HepG2 (cell line): ENCODE measurements at regions not wholly inside any gene's neighbourhood (a gene's known extent, or its start where the extent isn't known, plus 50 kb on each side); places are given as distances from the start of the nearest gene placed in this dataset.

Experiments
- ATAC-seq: fragments of 200-7000 bp; cut with Tn5 transposase; 3 replicates; pipeline ENCODE4 v1.9.1; 2020; ENCODE audit warnings: mild to moderate bottlenecking, moderate library complexity
- BruUV-seq: library from RNA; stranded (reverse); fragments of 400-500 nt; replicated peaks from 2 replicates; lab custom pipeline; 2021; lab: Mats Ljungman, UMichigan
- CTCF ChIA-PET: fragments of 300-600 bp; formaldehyde crosslinking; extraction: SDS; loops from one replicate; lab custom pipeline; 2021; ENCODE audit warnings: low total read pairs, inconsistent platforms, low intra/inter-chr PET ratio; lab: Yijun Ruan, JAX
- POLR2A ChIA-PET: fragments of 350-600 bp; sonication (Branson Sonifier 250); formaldehyde crosslinking; loops from one replicate; lab custom pipeline; 2020; ENCODE audit warnings: antibody characterized with exemption, inconsistent platforms; lab: Yijun Ruan, JAX
- DNase-seq: peaks from one replicate; pipeline ENCODE4 v3.0.0-alpha.2; 2015; ENCODE audit warnings: low spot score
- FAIRE-seq: peaks from 3 replicates; lab custom pipeline; 2011; peaks lifted over from hg19 to GRCh38; lab: Jason Lieb, UNC
- H2AFZ ChIP-seq: one replicate; pipeline ENCODE4 v1.6.1; 2011; ENCODE audit warnings: low read length, inconsistent platforms
- H3K27ac ChIP-seq: fragments of 300-600 bp; 3 replicates; pipeline ENCODE4 v1.8.0; 2011; ENCODE audit warnings: mixed run types, mild to moderate bottlenecking, mixed read lengths, low read length, inconsistent platforms; ENCODE audit not compliant: insufficient read depth; ENCODE audit errors: extremely low read length
- H3K27me3 ChIP-seq, 2 experiments: fragments of 200-600 bp in 1 of 2; 2 replicates in 1 of 2; 3 replicates in 1 of 2; pipeline versions ENCODE4 v1.6.0 to v1.8.0; 2011; ENCODE audit warnings: low read length in 2 of 2, mild to moderate bottlenecking in 2 of 2, moderate library complexity in 2 of 2, inconsistent platforms in 1 of 2; ENCODE audit not compliant: insufficient read depth in 2 of 2, control insufficient read depth in 1 of 2
- H3K36me3 ChIP-seq, 2 experiments: fragments of 200-600 bp in 1 of 2; replicated peaks in 1 of 2; 2 replicates in 1 of 2; 3 replicates in 1 of 2; pipeline versions ENCODE4 v1.5.1 to v1.8.0; 2011; ENCODE audit warnings: low read length in 2 of 2, inconsistent platforms in 1 of 2; ENCODE audit not compliant: insufficient read depth in 2 of 2, control insufficient read depth in 1 of 2
- H3K4me1 ChIP-seq: 2 replicates; pipeline ENCODE4 v1.5.1; 2012; ENCODE audit warnings: low read length, inconsistent platforms; ENCODE audit not compliant: insufficient read depth
- H3K4me2 ChIP-seq: 2 replicates; pipeline ENCODE4 v1.6.0; 2011; ENCODE audit warnings: low read depth, low read length, inconsistent platforms
- H3K4me3 ChIP-seq, 3 experiments: fragments of 200-600 bp in 1 of 3; sonication (generic), shearing (Covaris generic) in 1 of 3; replicated peaks in 1 of 3; 2 replicates each; pipeline ENCODE4 v1.5.1; 2011 to 2016; ENCODE audit warnings: low read length in 3 of 3, inconsistent platforms in 2 of 3, low read depth in 2 of 3, mild to moderate bottlenecking in 2 of 3, control low read depth in 1 of 3, mixed read lengths in 1 of 3; ENCODE audit not compliant: insufficient read depth in 1 of 3
- H3K79me2 ChIP-seq: one replicate; pipeline ENCODE4 v1.6.1; 2011; ENCODE audit warnings: low read length, inconsistent platforms; ENCODE audit not compliant: insufficient read depth
- H3K9ac ChIP-seq: 2 replicates; pipeline ENCODE4 v1.6.0; 2011; ENCODE audit warnings: mild to moderate bottlenecking, low read depth, low read length, inconsistent platforms; ENCODE audit not compliant: insufficient read depth
- H3K9me3 ChIP-seq: 2 replicates; pipeline ENCODE4 v1.5.1; 2012; ENCODE audit warnings: mild to moderate bottlenecking, low read length
- H4K20me1 ChIP-seq: 2 replicates; pipeline ENCODE4 v1.6.0; 2011; ENCODE audit warnings: inconsistent platforms, mild to moderate bottlenecking, low read length, moderate library complexity; ENCODE audit not compliant: insufficient read depth
- MED1 ChIP-seq: sonication (generic); formaldehyde crosslinking; IDR thresholded peaks from 2 replicates; pipeline ENCODE4 v1.4.0; 2020; ENCODE audit warnings: missing genetic modification reagents
- NKX3-1 ChIP-seq: sonication (generic); formaldehyde crosslinking; IDR thresholded peaks from 2 replicates; pipeline ENCODE4 v1.5.0; 2020; ENCODE audit warnings: missing genetic modification reagents
- PHB2 ChIP-seq: fragments of 450-650 bp; IDR thresholded peaks from 2 replicates; pipeline ENCODE4 v1.6.1; 2018; ENCODE audit not compliant: partially characterized antibody
- RAD51 ChIP-seq: fragments of 450-650 bp; IDR thresholded peaks from 2 replicates; pipeline ENCODE4 v1.6.1; 2016; ENCODE audit warnings: borderline replicate concordance
- ZIK1 ChIP-seq: sonication (generic); formaldehyde crosslinking; IDR thresholded peaks from 2 replicates; pipeline ENCODE4 v1.5.0; 2020; ENCODE audit warnings: mild to moderate bottlenecking, low read depth, missing genetic modification reagents, borderline replicate concordance
- ZNF703 ChIP-seq: sonication (generic); formaldehyde crosslinking; IDR thresholded peaks from 2 replicates; pipeline ENCODE4 v1.5.1; 2020; ENCODE audit warnings: missing genetic modification reagents, mild to moderate bottlenecking, moderate library complexity, borderline replicate concordance
- ZNF709 ChIP-seq: sonication (generic); formaldehyde crosslinking; IDR thresholded peaks from 2 replicates; pipeline ENCODE4 v1.5.0; 2020; ENCODE audit warnings: mild to moderate bottlenecking, missing genetic modification reagents
- WGBS: methylation state at CpG from one replicate; pipeline ENCODE4 v1.1.6; 2017; ENCODE audit warnings: low lambda C conversion rate; 5-methylcytosine and 5-hydroxymethylcytosine counted together
- in situ Hi-C: cut with HindIII; loops from 2 replicates; pipeline ENCODE4 v1.10.0; 2017; ENCODE audit warnings: low pct_unique_long_range_greater_than_20kb; ENCODE audit not compliant: extremely low pct_ligation_motif_present
- intact Hi-C: fragments of 100-400 bp; cut with micrococcal nuclease; formaldehyde crosslinking; loops from one replicate; pipeline ENCODE4 v1.10.0; 2022; ENCODE audit not compliant: unreplicated experiment
- TF ChIP-seq, protein P1 (sequence below): sonication (generic); formaldehyde crosslinking; IDR thresholded peaks from 2 replicates; pipeline ENCODE4; 2020; ENCODE audit warnings: missing genetic modification reagents, mild to moderate bottlenecking, borderline replicate concordance

DNA sequence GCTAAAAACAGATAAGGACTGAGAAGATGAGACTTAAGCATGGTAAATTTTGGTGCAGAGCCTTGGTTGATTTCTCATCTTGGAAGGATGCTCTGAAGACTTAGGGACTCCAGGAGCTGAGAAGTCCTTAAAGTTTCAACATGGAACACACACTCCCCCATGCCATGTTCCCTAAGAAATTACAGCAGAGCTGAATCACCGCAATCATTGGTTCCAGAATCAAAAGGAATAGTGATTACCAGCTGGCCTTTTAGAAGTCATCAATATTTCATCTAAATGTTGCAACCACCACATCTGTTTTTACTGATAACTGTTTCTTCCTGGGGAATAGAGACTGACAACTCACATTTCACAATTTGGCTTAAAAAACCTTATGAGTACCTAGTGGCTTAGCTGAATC, 229.3 kb downstream of the MINAR1 start (continued):
- TF ChIP-seq, protein P1, sequence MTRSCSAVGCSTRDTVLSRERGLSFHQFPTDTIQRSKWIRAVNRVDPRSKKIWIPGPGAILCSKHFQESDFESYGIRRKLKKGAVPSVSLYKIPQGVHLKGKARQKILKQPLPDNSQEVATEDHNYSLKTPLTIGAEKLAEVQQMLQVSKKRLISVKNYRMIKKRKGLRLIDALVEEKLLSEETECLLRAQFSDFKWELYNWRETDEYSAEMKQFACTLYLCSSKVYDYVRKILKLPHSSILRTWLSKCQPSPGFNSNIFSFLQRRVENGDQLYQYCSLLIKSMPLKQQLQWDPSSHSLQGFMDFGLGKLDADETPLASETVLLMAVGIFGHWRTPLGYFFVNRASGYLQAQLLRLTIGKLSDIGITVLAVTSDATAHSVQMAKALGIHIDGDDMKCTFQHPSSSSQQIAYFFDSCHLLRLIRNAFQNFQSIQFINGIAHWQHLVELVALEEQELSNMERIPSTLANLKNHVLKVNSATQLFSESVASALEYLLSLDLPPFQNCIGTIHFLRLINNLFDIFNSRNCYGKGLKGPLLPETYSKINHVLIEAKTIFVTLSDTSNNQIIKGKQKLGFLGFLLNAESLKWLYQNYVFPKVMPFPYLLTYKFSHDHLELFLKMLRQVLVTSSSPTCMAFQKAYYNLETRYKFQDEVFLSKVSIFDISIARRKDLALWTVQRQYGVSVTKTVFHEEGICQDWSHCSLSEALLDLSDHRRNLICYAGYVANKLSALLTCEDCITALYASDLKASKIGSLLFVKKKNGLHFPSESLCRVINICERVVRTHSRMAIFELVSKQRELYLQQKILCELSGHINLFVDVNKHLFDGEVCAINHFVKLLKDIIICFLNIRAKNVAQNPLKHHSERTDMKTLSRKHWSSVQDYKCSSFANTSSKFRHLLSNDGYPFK (CRISPR knock-in tag): no peak
- TF ChIP-seq PHB2 (no peak), ZNF703 (no peak), MED1 (CRISPR knock-in tag) (no peak), ZIK1 (no peak), RAD51 (no peak)

DNA sequence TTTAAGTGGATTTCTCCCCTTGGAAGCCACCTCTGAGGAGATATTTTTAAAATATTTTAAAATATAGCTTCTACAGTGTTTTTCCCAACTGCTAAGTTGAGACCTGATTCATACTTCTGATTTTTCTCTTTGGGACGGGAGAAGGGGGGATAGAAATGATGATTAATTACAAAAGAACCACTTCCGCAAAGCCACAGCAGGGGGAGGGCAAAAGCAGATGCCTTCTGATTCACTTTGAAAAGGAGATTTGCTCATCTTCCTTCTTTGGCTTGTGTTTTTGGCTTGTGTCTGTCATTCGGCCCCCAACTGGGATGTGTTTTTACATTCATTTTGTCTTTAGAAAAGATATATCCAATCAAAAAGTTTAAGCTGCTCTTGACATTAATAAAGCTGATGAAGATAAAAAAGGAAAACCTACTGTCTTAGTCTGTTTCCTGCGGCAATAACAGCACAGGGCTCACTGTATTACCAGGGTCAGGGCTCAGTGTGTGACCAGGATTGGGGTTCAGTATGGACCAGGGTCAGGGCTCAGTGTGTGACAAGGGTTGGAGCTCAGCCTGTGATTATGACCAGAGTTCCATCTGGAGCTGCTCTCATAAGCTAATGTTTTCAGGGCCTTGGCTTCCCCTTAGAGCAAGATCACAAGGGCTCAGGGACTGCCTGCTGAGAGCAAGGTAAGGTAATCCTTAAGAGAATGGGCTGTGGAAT, 223.2 kb downstream of the MTHFS start:
- Histone ChIP-seq H3K36me3 (no peaks in the 10 kb centered on the region), H2AFZ (no peak overlapping the region), H3K4me1 (no peaks in the 10 kb centered on the region), H3K9ac (no peak overlapping the region), H3K27me3 (no peaks in the 10 kb centered on the region), H3K4me3 (no peak overlapping the region), H3K9me3 (no peaks in the 10 kb centered on the region), H3K27ac (no peak overlapping the region), H3K4me2 (no peak overlapping the region), H3K79me2 (no peaks in the 10 kb centered on the region), H4K20me1 (no peaks in the 10 kb centered on the region)
- no peak for TF ChIP-seq NKX3-1 (CRISPR knock-in tag)
- no peak for TF ChIP-seq ZNF709 (CRISPR knock-in tag)
- no peak for DNase-seq
- in situ Hi-C loops (no loop called here), intact Hi-C loops (no loop called here)
- 10% methylated on average over 4 of the region's 4 CpGs for WGBS
- ATAC-seq: no peak
- ChIA-PET POLR2A (no interaction called here), CTCF (no interaction called here)
- no peak for FAIRE-seq
- BruUV-seq: no TSS peak
